Osteoblast (primary cell): ENCODE measurements at regions not wholly inside any gene's neighbourhood (a gene's known extent, or its start where the extent isn't known, plus 50 kb on each side); places are given as distances from the start of the nearest gene placed in this dataset.

ENCODE experiments used
- DNase-seq: peaks from one replicate; pipeline ENCODE4 v3.0.0; 2011; ENCODE audit warnings: low spot score, mixed read lengths; ENCODE audit not compliant: insufficient read length; ENCODE audit errors: missing footprints
- H2AFZ ChIP-seq: 2 replicates; pipeline ENCODE4 v1.6.0; 2011; ENCODE audit warnings: mild to moderate bottlenecking, low read length
- H3K27ac ChIP-seq: 2 replicates; pipeline ENCODE4 v1.5.1; 2011; ENCODE audit warnings: mild to moderate bottlenecking, low read depth, low read length, moderate library complexity
- H3K27me3 ChIP-seq: 2 replicates; pipeline ENCODE4 v1.6.0; 2012; ENCODE audit warnings: mild to moderate bottlenecking, control low read depth, inconsistent platforms, low read length, moderate library complexity; ENCODE audit not compliant: insufficient read depth
- H3K36me3 ChIP-seq: 2 replicates; pipeline ENCODE4 v1.5.1; 2011; ENCODE audit warnings: mild to moderate bottlenecking, low read length, control low read depth, moderate library complexity; ENCODE audit not compliant: insufficient read depth
- H3K4me1 ChIP-seq: 2 replicates; pipeline ENCODE4 v1.5.1; 2011; ENCODE audit warnings: mild to moderate bottlenecking, low read length, control low read depth, moderate library complexity; ENCODE audit not compliant: insufficient read depth
- H3K4me2 ChIP-seq: 2 replicates; pipeline ENCODE4 v1.6.0; 2011; ENCODE audit warnings: mild to moderate bottlenecking, low read length; ENCODE audit not compliant: insufficient read depth
- H3K4me3 ChIP-seq: fragments of 200-600 bp; sonication (generic); 3 replicates; pipeline ENCODE4 v1.5.1; 2012; ENCODE audit warnings: mild to moderate bottlenecking, low read length, inconsistent platforms; ENCODE audit not compliant: insufficient read depth
- H3K79me2 ChIP-seq: 2 replicates; pipeline ENCODE4 v1.6.0; 2012; ENCODE audit warnings: mild to moderate bottlenecking, low read length, control low read depth, inconsistent platforms; ENCODE audit not compliant: insufficient read depth
- H3K9me3 ChIP-seq: 2 replicates; pipeline ENCODE4 v1.5.1; 2011; ENCODE audit warnings: low read depth, low read length, control low read depth
- H4K20me1 ChIP-seq: 2 replicates; pipeline ENCODE4 v1.6.0; 2012; ENCODE audit warnings: mild to moderate bottlenecking, low read length, control low read depth; ENCODE audit not compliant: insufficient read depth
- CTCF ChIP-seq: IDR thresholded peaks from 2 replicates; pipeline ENCODE4 v1.5.1; 2011; ENCODE audit warnings: mild to moderate bottlenecking, low read depth, low read length, moderate library complexity; ENCODE audit errors: extremely low read depth

DNA sequence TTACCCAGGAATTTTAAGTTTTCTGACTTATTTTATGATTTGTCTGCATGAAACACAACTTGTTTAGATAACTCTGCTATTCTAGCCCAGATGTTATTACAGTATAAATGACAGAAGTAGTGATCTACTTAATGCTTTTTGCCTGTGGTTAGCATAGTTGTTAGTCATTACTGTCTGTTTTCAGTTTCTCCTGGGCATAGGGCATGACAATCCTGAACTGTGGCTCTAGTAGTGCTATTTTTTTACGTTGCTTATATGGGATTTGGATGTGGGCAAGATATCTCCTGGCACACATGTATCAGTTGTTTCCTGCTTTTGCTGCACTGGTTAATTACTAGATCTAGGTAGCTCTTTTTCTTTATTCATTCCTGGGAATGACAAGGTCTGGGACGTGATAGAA, 1005.8 kb downstream of the PCDH18 start:
- H4K20me1 ChIP-seq = no peaks in the 10 kb centered on the region
- TF ChIP-seq CTCF = no peak
- no peak for DNase-seq
- H3K9me3 ChIP-seq = no peaks in the 10 kb centered on the region
- H3K27ac ChIP-seq = no peak overlapping the region
- no peak overlapping the region for H3K4me2 ChIP-seq
- H3K36me3 ChIP-seq = no peaks in the 10 kb centered on the region
- no peaks in the 10 kb centered on the region for H3K79me2 ChIP-seq
- no peak overlapping the region for H3K4me3 ChIP-seq
- H3K27me3 ChIP-seq = no peaks in the 10 kb centered on the region
- H3K4me1 ChIP-seq = no peaks in the 10 kb centered on the region
- no peak overlapping the region for H2AFZ ChIP-seq

DNA sequence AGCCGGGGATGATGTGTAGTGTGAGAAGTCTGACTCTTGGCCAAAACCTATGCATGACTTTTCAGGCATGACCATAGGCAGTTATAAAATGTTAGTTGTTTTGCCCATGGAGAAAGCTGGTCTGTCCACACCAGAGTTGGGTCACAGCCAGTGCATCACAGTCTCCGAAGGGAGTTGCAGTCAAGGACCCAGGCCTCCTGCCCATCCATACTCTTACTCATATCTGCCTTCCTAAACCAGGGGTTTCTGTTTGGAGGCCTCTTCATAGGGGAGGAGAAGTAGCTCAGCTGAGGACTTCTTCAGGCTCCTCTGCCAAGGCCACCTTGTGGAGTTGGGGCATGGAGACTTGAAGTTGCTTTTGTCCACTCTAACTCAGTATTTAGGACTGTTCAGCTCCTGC, 1008.3 kb downstream of the PCDH18 start:
- Histone ChIP-seq H3K4me2 (no peak overlapping the region), H3K27me3 (no peaks in the 10 kb centered on the region), H3K36me3 (no peaks in the 10 kb centered on the region), H3K79me2 (no peaks in the 10 kb centered on the region), H3K4me3 (no peak overlapping the region), H3K27ac (no peak overlapping the region), H3K4me1 (no peaks in the 10 kb centered on the region), H4K20me1 (no peaks in the 10 kb centered on the region), H2AFZ (no peak overlapping the region), H3K9me3 (no peaks in the 10 kb centered on the region)
- DNase-seq = no peak
- TF ChIP-seq CTCF = no peak

DNA sequence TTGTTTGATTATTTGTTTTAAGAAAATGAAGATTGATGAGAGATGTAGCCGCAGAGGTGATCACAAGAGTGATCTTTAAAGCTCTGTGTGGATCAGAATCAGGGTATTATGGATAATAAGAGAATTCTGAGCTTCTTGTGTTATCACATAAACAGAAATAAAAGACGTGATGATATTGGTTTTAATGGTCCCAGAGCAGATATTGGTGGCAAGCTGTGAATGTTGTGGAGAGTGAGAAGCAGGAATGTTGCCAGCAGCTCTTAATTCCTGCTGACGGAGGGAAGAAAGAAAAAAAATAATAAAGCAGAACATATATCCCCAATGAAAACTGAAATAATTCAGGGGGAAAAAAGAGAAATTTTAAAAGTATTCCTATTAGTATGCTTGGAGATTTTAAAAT, 1015.9 kb downstream of the PCDH18 start:
- Histone ChIP-seq H3K4me2 (no peak overlapping the region), H2AFZ (no peak overlapping the region), H3K36me3 (no peaks in the 10 kb centered on the region), H3K27me3 (no peaks in the 10 kb centered on the region), H3K4me3 (no peak overlapping the region), H3K79me2 (no peaks in the 10 kb centered on the region), H3K9me3 (no peaks in the 10 kb centered on the region), H3K4me1 (no peaks in the 10 kb centered on the region), H4K20me1 (no peaks in the 10 kb centered on the region), H3K27ac (no peak overlapping the region)
- TF ChIP-seq CTCF = no peak
- DNase-seq = no peak

GRCh38 chr4:136505020-136505419, 1027.3 kb downstream of the PCDH18 start:
- H3K4me2 ChIP-seq = no peak overlapping the region
- no peaks in the 10 kb centered on the region for H4K20me1 ChIP-seq
- no peaks in the 10 kb centered on the region for H3K79me2 ChIP-seq
- no peak overlapping the region for H2AFZ ChIP-seq
- peaks cover 2% of the 10 kb centered on the region for H3K9me3 ChIP-seq
- TF ChIP-seq CTCF = no peak
- no peaks in the 10 kb centered on the region for H3K4me1 ChIP-seq
- H3K27me3 ChIP-seq = no peaks in the 10 kb centered on the region
- no peak for DNase-seq
- no peak overlapping the region for H3K4me3 ChIP-seq
- H3K27ac ChIP-seq = no peak overlapping the region
- no peaks in the 10 kb centered on the region for H3K36me3 ChIP-seq
